Myocyte (in vitro differentiated cells): ENCODE measurements at regions not wholly inside any gene's neighbourhood (a gene's known extent, or its start where the extent isn't known, plus 50 kb on each side); places are given as distances from the start of the nearest gene placed in this dataset.

ENCODE experiments used
- DNase-seq: peaks from one replicate; pipeline ENCODE4 v3.0.0-alpha.2; 2012; ENCODE audit warnings: low read depth

DNA sequence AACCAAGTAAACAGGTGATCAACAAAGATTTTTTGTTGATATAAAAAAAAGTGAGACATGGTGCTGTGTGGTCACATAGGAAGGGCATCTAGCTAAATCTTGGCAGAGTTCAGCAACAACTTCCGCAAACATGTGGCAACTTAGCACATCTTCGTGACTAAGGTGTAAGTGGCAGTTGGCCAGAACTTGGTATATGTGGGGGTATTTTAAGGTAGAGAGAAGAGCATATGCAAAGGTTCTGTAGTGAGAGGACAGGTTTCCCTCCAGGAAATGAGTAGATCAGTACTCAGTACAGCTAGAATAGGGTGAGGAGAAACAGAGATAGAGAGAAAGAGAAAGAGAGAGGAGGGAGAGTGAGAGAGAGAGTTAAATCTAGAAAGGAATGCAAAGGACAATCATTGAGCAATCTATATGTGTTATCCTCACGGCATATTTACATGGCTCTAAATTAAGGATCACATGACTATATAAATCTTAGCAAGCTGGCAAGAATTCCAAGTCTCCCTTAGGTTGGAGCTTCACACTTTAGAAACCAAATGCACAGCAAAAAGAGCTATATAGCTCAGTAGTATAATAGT is 227.7 kb upstream of the HMGA2 start:
- DNase-seq = no peak

DNA sequence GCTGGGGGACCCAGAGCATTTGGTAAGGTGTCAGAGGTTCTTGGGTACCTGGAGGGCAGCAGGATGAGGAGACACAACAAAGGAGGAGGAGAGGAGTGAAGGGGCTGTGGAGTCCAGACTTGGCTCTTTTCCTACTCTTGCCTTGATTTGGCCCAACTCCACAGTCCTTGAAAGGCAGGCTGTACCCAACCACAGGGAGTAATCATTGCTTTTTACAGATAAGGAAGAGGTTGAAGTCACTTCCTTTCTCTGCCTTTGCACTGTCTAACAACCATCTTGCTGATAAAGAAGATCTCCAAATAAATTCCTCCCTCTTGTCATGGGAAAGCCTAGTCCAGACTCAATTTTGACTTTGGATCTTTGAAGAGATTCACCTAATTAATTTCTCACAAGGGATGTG is 226.8 kb upstream of the HMGA2 start:
- DNase-seq = no peak

DNA sequence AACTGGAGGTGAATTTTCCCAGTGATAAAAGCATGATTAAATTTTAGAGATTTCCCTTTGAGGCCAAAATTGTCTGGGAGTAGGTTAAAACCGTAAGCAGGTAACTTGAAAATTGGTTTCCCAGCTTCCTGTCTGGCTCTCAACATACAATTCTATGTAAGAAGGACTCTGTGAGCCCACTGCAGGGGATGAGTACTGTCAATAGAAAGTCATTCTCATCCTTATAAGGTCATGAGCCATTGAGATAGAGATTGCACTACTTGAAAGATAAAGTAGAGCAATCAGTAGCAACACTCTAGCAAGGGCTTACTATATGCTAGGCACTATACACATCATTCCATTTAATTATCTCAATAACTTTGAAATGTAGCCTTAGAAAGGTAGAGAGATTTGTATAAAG is 225.6 kb upstream of the HMGA2 start:
- DNase-seq = no peak

DNA sequence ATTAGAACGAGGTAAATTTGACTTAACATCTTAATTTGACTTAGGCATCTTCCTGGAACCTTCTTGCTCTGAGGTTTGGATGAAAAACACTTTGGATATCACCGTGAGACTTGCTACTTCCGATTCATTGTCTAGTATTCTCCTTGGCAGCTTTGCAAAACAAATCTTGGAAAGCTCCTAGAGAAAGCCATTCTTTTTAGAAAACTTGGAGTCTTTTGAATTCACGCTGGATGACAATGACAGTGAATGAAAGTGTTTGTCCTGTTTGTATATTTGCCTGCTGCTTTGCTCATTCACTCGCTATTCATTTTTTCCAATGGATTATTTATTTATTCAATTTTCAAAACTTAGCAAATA is 222.1 kb upstream of the HMGA2 start:
- DNase-seq = no peak

DNA sequence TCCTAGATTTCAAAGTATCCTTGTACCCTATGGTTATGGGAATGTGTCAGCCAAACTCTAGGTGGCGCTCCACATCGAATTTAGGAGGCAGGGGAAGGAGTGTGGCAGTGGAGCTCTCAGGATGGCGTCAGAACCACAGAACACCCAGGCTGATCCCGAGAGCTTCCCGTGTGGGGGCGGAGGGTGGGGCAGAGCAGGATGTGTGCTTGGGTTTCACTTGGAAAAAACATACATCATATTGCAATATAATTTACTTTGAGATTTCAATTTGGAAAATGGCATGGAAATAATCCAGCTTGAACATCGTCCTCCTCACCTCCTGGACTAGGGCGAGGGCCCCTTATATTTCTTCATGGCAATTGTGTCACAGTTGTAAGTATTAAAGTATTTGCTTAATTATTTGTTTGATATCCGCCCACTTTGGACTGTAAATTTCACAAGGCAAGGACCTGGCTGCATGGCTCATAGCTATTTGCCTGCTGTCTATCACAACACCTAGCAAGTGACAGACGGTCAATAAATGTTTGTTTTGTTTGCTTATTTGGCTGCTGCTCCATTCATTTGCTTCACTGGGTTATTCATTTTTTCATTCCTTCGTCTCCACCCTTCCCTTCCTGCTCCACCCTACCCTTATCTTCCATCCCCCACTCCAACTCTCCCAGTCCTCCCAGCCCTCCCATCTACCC is 221.5 kb upstream of the HMGA2 start:
- DNase-seq = peak; percentile 92

DNA sequence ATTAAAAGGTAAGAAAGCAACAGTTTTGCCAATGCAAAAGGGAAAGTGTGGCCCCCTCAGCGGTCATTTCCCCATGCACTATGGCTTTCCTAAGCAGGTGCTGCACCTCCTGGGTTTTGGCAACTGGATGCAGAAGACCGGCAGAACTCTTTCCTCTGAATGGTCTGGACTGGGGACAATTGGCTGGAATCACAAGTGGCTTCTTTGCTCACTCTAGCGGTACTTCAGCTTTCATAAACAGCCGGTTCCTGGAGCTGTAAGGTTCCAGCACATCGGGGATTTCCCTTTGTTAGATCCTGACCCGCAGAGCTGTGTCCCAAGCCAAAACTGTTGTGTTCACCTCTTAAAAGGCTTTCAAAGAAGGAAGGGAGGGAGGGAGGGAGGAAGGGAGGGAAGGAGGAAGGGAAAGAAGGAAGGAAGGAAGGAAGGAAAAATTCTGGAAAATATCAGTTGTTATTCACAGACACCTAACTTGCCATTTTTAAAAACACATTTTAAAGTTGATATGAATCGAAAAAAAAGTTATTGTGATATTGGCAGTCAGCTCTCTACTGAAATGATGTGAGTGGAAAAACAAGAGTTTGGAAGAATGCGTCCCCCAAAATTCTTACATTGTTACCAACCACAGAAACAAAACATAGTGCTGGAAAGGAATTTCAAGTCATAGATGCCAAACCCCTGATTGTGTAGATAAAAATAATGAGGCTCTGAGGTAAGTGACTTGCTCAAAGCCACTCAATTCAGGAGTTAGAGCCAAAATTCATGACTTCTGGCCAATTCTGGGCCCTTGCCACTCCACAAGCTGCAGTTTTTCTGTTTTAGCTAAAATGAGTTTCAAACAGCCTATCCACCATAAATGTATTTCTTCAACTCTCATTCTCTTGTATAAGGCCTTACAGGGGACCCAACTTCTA is 220.6 kb upstream of the HMGA2 start:
- peak; percentile 86 for DNase-seq

DNA sequence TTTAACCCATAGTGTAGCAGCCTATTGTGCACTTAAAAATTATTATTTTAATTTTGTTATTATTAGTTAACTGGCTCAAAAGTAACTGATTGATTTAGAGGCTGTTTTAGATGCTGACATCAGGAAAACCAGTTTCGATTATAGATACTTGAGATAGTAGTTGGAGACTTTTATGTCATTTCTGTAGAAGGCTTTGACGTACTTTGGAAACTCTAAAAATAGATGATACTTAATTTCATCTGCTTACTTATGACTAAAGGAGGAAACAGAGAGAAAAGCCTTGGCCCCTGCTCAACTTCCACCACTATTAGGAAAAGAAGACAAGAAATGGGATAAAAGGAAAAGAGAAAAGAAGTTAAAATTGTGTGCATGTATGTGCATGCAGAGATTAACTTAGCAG is 219.3 kb upstream of the HMGA2 start:
- no peak for DNase-seq

DNA sequence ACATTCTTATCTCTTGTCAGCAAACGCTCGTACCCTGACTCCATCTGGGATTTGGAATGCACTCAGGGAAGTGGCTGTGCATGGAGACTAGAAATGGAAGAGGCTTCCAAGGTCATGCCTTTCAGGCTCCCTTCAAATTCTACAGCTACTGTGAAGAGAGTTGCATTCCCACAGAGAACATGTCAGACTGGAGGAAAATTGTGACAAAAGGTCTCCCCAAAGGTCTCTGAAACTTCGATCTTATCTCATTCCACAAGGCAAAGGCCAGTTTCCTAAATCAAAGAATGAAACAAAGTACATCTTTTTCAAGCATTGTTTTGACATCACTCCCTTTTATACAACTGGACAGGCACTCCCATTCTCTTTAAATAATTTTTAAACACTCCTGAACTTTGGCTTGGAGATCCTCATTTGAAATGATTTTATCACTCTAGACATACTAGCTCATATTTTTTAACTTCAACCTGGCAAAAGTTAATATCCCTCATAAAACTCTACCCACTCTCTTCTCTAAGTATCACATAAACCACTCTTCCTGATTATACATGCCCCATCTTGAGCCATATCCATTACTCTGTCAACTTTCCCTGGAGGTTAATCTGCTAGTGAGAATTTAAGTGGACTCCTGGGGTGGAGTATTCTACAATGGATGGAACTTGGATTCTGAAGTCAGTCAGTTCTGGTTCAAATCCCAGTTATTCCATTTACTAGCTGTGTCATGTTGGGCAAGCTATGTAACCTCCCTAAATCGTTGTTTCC is 218.1 kb upstream of the HMGA2 start:
- DNase-seq = no peak

DNA sequence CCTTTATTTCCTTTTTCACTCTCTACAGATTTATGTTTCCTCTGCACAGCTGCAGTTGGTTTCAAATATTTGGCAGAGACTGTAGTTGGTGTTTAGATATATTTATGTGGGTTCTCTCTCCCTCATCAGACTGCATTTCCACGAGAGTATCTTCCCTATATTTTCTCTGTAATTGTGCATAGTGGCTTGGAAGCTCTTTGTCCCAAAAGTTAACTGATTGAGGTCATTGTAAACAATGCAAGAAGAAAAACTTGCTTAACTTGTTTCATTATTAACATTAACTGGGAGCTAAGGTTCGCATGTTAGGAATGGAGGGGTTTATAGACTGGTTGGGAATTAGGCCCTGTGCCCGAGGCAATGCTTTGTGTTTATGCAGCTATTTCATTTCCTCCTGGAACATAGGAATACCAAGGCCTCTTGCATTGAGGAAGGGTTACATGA is 216.9 kb upstream of the HMGA2 start:
- no peak for DNase-seq

DNA sequence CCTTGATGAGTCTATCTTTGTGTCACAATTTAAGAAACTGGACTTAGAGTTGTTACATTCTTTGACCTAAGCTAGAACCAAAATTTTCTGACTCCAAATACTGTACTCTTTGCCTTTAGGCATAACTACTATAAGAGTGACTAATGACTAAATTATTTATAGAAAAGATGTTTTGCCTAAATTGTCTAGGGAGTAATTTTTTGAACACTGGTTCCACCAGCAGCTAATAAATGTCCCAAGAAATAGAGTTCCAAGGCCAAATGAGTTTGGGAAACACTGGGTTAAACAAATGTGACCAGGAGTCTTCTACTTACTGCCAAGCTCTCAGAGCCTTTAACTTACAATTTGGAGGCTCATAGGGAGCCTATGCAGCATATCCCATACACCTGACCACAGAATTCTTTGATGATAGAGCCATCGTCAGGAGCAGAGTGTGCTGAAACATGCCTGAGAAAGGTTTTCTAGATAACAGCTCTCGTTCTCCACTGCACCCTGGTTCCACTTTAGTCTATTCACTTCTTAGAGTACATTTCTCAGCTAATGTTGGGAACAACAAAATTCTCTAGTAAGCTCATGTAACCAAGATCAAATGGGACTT is 215.9 kb upstream of the HMGA2 start:
- DNase-seq = no peak

DNA sequence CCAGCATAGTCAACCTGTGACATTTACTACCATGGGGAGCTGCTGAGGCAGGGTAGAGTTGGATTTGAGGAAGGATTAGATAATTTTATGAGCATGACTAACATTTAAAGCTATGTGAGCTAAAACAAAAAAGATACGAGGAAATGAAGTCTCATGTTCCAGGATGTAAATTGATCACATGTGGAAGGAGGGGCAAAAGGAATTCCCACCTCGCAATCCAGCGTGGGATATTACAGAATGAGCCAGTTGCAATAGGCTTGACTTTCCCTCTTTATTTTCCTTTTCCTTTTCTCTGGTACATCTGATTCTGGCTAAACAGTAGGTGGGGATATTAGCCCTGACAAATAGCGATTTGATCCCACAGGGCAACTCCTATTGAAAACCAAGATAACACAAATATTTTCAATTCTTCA is 214.9 kb upstream of the HMGA2 start:
- DNase-seq = peak; percentile 54

DNA sequence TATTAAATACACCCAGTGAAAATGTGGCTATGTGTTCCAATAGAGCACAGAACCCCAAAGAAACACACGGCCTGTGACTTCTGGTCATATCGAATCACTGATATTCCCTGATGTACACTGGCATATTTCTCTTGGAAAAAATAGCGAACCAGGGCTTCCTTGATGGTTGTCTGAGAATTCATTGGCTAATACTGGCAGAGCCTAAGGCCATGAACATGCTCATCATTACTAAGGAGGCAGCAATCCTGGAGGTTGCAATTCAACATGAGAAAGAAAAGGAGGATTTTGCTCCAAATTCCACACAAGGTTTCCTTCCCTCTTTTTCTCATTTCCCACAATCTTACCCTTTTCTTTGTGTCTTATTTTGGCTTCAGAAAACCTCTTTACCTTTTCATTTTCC is 212.9 kb upstream of the HMGA2 start:
- no peak for DNase-seq

DNA sequence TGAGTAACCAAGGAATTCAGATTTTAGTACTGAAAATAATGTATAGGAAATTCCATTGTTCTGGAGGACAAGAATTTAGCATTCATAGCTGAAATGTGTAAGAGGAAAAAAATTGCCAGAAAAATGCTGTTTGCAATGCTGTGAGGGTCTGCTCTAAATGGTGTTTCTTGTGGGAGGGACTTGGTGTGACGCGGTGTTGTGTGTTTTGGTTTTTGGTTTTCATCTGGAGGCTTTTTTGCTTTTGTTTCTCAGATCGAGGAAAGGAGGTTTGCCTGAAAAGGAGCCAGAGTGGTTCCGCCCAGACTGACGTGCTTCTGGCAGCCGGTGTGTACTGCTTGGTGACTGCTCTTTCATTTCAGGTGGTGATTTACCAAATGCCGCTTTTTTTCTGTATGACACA is 211.8 kb upstream of the HMGA2 start:
- DNase-seq = no peak

DNA sequence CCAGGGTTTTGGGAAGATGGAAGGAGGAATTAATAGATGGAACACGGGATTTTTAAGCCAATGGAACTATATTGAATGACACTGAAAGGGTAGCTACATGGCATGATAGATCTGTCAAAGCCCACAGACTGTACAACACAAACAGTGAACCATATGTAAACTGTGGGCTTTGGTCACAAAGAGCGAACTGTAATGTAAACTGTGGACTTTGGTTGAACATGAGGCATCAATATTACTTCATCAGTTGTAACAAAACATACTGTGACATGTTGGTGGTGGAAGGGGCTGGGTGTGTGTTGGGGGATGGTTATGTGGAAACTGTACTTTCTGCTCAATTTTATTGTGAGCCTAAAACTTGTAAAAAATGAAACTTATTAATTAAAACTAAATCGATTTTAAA is 210.6 kb upstream of the HMGA2 start:
- DNase-seq = no peak

DNA sequence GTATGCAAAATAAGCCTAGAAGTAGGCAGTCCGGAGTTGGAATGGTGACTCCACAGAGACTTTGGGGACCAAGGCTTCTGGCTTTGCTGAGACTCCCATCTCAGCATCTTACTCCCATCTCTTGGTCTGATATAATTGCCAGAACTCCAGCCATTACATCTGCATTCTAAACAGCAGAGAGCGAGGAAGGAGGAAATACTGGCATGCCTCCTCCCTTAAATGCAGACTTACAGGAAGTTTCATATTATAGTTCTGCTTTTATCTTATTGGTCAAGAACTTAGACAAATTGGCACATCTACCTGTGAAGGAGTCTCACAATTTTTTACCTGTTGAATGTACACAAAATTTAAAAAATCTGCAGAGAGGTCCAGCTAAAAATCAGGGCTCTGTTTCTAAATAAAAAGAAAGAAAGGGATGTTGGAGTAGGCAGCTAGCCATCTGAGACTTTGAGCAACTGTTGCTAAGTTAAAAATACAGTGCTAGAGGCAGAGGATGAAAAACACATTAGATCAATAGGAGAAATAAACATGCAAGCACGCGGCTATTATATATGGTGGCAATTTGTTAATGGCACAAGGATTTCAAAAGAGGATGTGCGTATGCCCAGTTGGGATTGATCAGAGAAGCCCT is 209.9 kb upstream of the HMGA2 start:
- DNase-seq = no peak

DNA sequence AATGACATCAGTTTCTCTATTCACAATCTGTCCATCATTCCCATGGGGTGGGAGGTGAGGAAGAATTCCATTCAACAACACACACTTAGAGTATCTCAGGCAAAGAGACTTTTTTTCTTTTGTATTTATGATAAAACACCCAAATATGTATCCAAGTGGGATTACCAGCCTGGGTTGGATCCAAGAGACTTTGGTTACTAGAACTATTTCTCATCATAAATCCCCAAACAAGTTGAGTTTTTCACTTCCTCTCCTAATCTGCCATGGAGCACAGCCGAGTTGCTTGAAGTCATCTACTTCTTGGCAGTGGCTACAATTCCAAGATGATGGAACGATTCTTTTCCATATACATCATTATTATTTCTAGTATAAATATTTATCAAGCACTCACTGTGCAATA is 209.2 kb upstream of the HMGA2 start:
- peak; percentile 66 for DNase-seq

DNA sequence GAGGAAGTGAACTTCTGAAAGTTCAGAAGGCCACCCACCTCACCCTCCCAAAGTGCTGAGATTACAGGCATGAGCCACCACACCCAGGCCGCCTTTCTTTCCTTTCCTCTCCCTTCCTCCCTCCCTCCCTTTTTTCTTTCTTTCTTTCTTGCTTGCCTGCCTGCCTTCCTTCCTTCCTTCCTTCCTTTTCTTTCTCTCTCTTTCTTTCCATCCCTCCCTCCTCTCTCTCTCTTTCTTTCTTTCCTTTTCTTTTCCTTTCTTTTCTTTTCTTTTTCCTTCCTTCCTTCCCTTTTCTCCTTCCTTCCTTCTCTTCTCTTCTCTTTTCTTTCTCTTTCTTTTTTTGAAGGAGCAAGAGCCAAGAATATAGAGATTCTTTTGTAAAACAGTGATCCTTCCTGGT is 208.3 kb upstream of the HMGA2 start:
- no peak for DNase-seq

DNA sequence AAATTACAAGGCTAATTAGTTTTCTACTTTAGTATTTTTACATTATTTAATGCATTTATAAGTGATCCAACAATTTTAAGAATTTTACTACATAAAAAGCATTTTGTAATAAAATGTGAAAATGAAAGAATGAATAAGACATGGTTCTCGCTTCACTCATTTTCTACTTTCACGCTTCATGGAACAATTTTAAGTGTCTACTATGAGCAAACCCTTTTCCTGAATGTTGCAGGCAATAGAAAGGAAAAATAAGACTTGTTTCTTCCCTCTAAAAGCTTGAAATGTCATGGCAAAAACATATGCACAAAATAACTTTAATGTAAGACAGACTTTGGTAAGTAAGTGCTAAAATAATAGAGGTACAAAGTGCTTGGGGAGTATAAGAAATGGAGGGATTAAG is 205.7 kb upstream of the HMGA2 start:
- DNase-seq = no peak

DNA sequence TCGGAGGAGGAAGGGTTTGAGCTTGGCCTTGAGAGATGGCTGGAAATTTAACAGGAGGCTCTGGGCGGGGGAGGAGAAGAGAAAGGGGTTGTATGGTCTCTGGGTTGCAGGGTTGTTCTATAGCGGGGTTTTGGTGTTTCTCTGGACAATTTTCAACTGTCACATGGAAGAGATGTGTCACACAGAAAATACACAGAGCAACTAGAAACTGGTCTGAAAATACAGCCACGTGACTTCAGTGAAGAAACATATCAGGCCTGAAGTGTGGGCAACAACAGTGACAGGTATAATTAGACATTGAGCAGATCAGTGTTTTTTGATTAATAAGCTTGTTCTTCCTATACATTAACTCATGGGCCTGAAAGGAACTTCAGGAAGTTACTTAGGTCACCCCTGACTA is 205.3 kb upstream of the HMGA2 start:
- no peak for DNase-seq

DNA sequence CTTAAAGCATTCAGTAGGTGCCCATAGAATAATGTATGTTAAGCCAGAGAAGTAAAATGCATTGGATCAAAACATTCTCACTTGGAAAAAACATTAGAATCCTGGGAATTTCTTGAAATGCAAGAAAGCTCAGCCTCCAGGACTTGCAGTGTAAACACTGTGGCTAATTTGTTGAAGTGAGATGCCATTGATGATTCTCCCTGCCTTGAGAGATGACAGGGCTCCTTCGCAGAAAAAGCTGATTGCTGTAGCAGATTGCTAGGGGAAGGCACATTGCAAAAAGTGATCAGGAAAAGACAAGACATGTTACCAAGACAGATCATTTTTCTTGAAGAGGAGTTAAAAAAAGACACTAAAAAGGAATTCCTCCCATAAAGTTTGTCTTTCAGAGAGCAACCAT is 204.2 kb upstream of the HMGA2 start:
- no peak for DNase-seq

DNA sequence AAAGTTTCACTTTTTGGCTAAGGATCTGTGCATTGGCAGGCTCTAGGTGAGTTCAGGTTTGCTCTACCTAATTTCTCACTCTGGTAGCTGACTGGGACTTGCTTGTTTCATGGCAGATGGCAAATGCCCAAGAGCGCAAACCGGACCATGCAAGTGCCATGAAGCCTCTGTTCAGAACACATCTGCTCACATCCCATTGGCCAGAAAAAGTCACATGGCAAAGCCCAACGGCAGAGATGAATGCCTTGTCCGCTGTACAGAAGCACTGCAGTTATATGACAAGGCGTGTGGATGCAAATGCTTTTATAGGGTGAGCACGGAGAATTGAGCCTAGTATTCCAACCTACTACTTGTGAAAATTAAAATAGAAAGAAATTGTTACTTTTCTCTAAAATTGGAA is 202.2 kb upstream of the HMGA2 start:
- no peak for DNase-seq
